22Rv1 (cell line): ENCODE measurements at regions not wholly inside any gene's neighbourhood (a gene's known extent, or its start where the extent isn't known, plus 50 kb on each side); places are given as distances from the start of the nearest gene placed in this dataset.

Source experiments
- H3K27ac ChIP-seq: fragments of 450-650 bp; 2 replicates; pipeline ENCODE4 v1.5.1; 2017
- CTCF ChIP-seq: fragments of 450-650 bp; IDR thresholded peaks from 2 replicates; pipeline ENCODE4 v1.5.1; 2017; ENCODE audit warnings: mild to moderate bottlenecking
- ZFX ChIP-seq: fragments of 450-650 bp; IDR thresholded peaks from 2 replicates; pipeline ENCODE4 v1.6.1; 2017; ENCODE audit warnings: antibody characterized with exemption, borderline replicate concordance

GRCh38 chr10:89845541-89846280 is 144.3 kb downstream of the KIF20B start:
- H3K27ac ChIP-seq: no peak overlapping the region
- TF ChIP-seq CTCF (no peak), ZFX (no peak)

GRCh38 chr10:89846281-89846630 is 144.9 kb downstream of the KIF20B start:
- no peak for TF ChIP-seq ZFX
- TF ChIP-seq CTCF: no peak

GRCh38 chr10:89846786-89847185 is 145.4 kb downstream of the KIF20B start:
- TF ChIP-seq ZFX (no peak), CTCF (no peak)
- H3K27ac ChIP-seq: no peak overlapping the region

More at GRCh38 chr10:89846281-89846630, 144.9 kb downstream of the KIF20B start:
- H3K27ac ChIP-seq: no peak overlapping the region

- no peak for TF ChIP-seq ZFX
- no peak for TF ChIP-seq CTCF
- H3K27ac ChIP-seq: no peak overlapping the region
These were observed 151.5 kb downstream of the KIF20B start for GRCh38 chr10:89852872-89853271.

GRCh38 chr10:89853781-89854191 is 152.4 kb downstream of the KIF20B start:
- no peak for TF ChIP-seq ZFX
- TF ChIP-seq CTCF: no peak
- no peak overlapping the region for H3K27ac ChIP-seq

- TF ChIP-seq ZFX: no peak
- no peak overlapping the region for H3K27ac ChIP-seq
These were observed 156.1 kb downstream of the KIF20B start for GRCh38 chr10:89857431-89858042.

- TF ChIP-seq CTCF (no peak), ZFX (no peak)
- H3K27ac ChIP-seq: no peak overlapping the region
These were observed 159.8 kb downstream of the KIF20B start for GRCh38 chr10:89861199-89861573.
